Esophagus muscularis mucosa (tissue), 4 donors: ENCODE measurements at regions not wholly inside any gene's neighbourhood (a gene's known extent, or its start where the extent isn't known, plus 50 kb on each side); places are given as distances from the start of the nearest gene placed in this dataset.
"Not testable (repeated sequence)": the region's sequence is repeated elsewhere in the genome, so short reads cannot be mapped to it uniquely, and the experiment has no call there.

Source experiments
- DNase-seq: peaks from one replicate; pipeline ENCODE4 v3.0.0-alpha.2; 2017; ENCODE audit errors: extremely low spot score
- H3K27ac ChIP-seq, 4 donors: fragments of 200-600 bp; sonication (generic); replicated peaks in 1 of 4; 1 replicate in 3 of 4; 2 replicates in 1 of 4; pipeline ENCODE4 v1.5.1; 2016 to 2019; ENCODE audit warnings: mild to moderate bottlenecking in 1 of 4
- H3K27me3 ChIP-seq, 4 donors: fragments of 200-600 bp; sonication (generic); one replicate each; pipeline versions ENCODE4 v1.5.1 to v1.6.0; 2016 to 2019
- H3K36me3 ChIP-seq, 4 donors: fragments of 200-600 bp; sonication (generic); one replicate each; pipeline ENCODE4 v1.5.1; 2016 to 2019
- H3K4me1 ChIP-seq, 4 donors: fragments of 200-600 bp; sonication (generic); one replicate each; pipeline ENCODE4 v1.5.1; 2016 to 2019
- H3K4me3 ChIP-seq, 4 donors: fragments of 200-600 bp; sonication (generic); 1 replicate in 2 of 4; 2 replicates in 2 of 4; pipeline ENCODE4 v1.5.1; 2016 to 2019; ENCODE audit warnings: mild to moderate bottlenecking in 4 of 4, moderate library complexity in 1 of 4
- H3K9me3 ChIP-seq, 4 donors: fragments of 200-600 bp; sonication (generic); 1 replicate in 3 of 4; 2 replicates in 1 of 4; pipeline ENCODE4 v1.5.1; 2016 to 2019
- EP300 ChIP-seq: sonication (generic); formaldehyde crosslinking; IDR thresholded peaks from one replicate; pipeline ENCODE4 v1.6.1; 2017; ENCODE audit warnings: antibody characterized with exemption
- POLR2A ChIP-seq: fragments of 450-650 bp; IDR thresholded peaks from one replicate; pipeline ENCODE4 v1.6.1; 2017; ENCODE audit warnings: antibody characterized with exemption, moderate library complexity, mild to moderate bottlenecking, low read depth
- POLR2AphosphoS5 ChIP-seq, 2 donors: sonication (generic); formaldehyde crosslinking; IDR thresholded peaks; one replicate each; pipeline ENCODE4 v1.6.1; 2017; ENCODE audit warnings: antibody characterized with exemption in 2 of 2
- WGBS: methylation state at CpG from one replicate; pipeline ENCODE4 v1.1.5; 2018; 5-methylcytosine and 5-hydroxymethylcytosine counted together
- intact Hi-C: fragments of 100-400 bp; cut with DNase I; formaldehyde crosslinking; loops from one replicate; pipeline ENCODE4 v1.15.1; 2023
- TF ChIP-seq, protein P1 (sequence below), 3 experiments: fragments of 200-600 bp in 2 of 3; fragments of 450-650 bp in 1 of 3; sonication (generic) in 2 of 3; IDR thresholded peaks; one replicate each; pipeline ENCODE4 v1.5.1; 2017 to 2019; ENCODE audit warnings: antibody characterized with exemption in 3 of 3, mild to moderate bottlenecking in 2 of 3, moderate library complexity in 1 of 3

GRCh38 chr10:8337332-8337651 lies 282.8 kb downstream of the GATA3 start:
- no peak overlapping the region for H3K27ac ChIP-seq
- H3K27me3 ChIP-seq, result peaks cover 0 to 40% (median under 1%) of the 10 kb centered on the region in 4 donors
- no peaks in the 10 kb centered on the region for H3K9me3 ChIP-seq
- DNase-seq, result no peak
- TF ChIP-seq, protein P1, sequence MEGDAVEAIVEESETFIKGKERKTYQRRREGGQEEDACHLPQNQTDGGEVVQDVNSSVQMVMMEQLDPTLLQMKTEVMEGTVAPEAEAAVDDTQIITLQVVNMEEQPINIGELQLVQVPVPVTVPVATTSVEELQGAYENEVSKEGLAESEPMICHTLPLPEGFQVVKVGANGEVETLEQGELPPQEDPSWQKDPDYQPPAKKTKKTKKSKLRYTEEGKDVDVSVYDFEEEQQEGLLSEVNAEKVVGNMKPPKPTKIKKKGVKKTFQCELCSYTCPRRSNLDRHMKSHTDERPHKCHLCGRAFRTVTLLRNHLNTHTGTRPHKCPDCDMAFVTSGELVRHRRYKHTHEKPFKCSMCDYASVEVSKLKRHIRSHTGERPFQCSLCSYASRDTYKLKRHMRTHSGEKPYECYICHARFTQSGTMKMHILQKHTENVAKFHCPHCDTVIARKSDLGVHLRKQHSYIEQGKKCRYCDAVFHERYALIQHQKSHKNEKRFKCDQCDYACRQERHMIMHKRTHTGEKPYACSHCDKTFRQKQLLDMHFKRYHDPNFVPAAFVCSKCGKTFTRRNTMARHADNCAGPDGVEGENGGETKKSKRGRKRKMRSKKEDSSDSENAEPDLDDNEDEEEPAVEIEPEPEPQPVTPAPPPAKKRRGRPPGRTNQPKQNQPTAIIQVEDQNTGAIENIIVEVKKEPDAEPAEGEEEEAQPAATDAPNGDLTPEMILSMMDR (IDR thresholded peaks at IDR 0.05), result no peak
- TF ChIP-seq POLR2AphosphoS5 (IDR thresholded peaks at IDR 0.05), result no peak
- no peak for TF ChIP-seq POLR2A
- no peak for TF ChIP-seq EP300
- intact Hi-C loops, result no loop called here
- peaks cover 4 to 6% (median 6%) of the 10 kb centered on the region in 4 donors for H3K4me1 ChIP-seq
- no peaks in the 10 kb centered on the region for H3K36me3 ChIP-seq
- WGBS, result 67% methylated on average over 5 of the region's 5 CpGs
- no peak overlapping the region for H3K4me3 ChIP-seq

- intact Hi-C loops, result no loop called here
- no peak overlapping the region for H3K4me3 ChIP-seq
- H3K27ac ChIP-seq, result no peak overlapping the region
- TF ChIP-seq POLR2A, result no peak
- TF ChIP-seq EP300, result no peak
- TF ChIP-seq, protein P1 (IDR thresholded peaks at IDR 0.05), result no peak
- TF ChIP-seq POLR2AphosphoS5 (IDR thresholded peaks at IDR 0.05), result no peak
- no peaks in the 10 kb centered on the region for H3K9me3 ChIP-seq
- no peaks in the 10 kb centered on the region for H3K36me3 ChIP-seq
- H3K27me3 ChIP-seq, result peaks cover 0 to 33% (median 1%) of the 10 kb centered on the region in 4 donors
- DNase-seq, result no peak
- 85% methylated on average over 4 of the region's 4 CpGs for WGBS
- H3K4me1 ChIP-seq, result no peaks in the 10 kb centered on the region
These were observed 283.8 kb downstream of the GATA3 start for GRCh38 chr10:8338177-8338766.

DNA sequence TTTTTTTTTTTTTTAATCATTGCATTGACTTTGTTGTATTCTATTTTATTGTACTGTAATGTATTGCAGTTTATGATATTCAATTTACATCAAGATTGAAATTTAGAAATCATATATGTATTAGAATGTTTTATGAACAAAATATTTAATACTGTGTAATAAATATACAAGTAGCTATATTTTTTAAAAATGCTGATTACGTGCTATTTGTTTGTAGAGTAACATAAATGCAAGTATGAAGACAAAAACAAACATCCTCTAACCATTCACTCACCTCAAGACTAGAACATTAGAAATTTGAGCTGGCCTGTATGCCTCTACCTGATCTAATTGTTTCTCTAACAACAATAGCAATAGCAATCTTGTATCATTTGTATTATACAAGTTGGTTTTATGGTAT lies 290.3 kb downstream of the GATA3 start:
- TF ChIP-seq POLR2AphosphoS5 (IDR thresholded peaks at IDR 0.05) (no peak), POLR2A (no peak), EP300 (no peak)
- TF ChIP-seq, protein P1 (IDR thresholded peaks at IDR 0.05), result no peak
- intact Hi-C loops, result no loop called here
- no peaks in the 10 kb centered on the region for H3K36me3 ChIP-seq
- no peaks in the 10 kb centered on the region for H3K9me3 ChIP-seq
- H3K27me3 ChIP-seq, result peaks cover 0 to 26% (median 1%) of the 10 kb centered on the region in 4 donors
- 89% methylated on average over 1 of the region's 1 CpG for WGBS
- H3K4me1 ChIP-seq, result no peaks in the 10 kb centered on the region
- DNase-seq, result no peak
- H3K27ac ChIP-seq, result no peak overlapping the region
- no peak overlapping the region for H3K4me3 ChIP-seq

GRCh38 chr10:8346861-8347260 lies 292.4 kb downstream of the GATA3 start:
- 40% methylated on average over 1 of the region's 1 CpG for WGBS
- TF ChIP-seq, protein P1 (IDR thresholded peaks at IDR 0.05), result no peak
- TF ChIP-seq POLR2A (no peak), EP300 (no peak), POLR2AphosphoS5 (IDR thresholded peaks at IDR 0.05) (no peak)
- H3K36me3 ChIP-seq, result no peaks in the 10 kb centered on the region
- H3K9me3 ChIP-seq, result no peaks in the 10 kb centered on the region
- peaks cover 0 to 38% (median 1%) of the 10 kb centered on the region in 4 donors for H3K27me3 ChIP-seq
- H3K27ac ChIP-seq, result no peak overlapping the region
- intact Hi-C loops, result no loop called here
- no peaks in the 10 kb centered on the region for H3K4me1 ChIP-seq
- no peak for DNase-seq
- no peak overlapping the region for H3K4me3 ChIP-seq

- H3K4me3 ChIP-seq, intact Hi-C loops, H3K4me1 ChIP-seq, H3K36me3 ChIP-seq, DNase-seq, H3K9me3 ChIP-seq, H3K27ac ChIP-seq: not testable (repeated sequence)
- 89% methylated on average over 4 of the region's 4 CpGs for WGBS
- H3K27me3 ChIP-seq, result peaks cover 0 to 38% (median 0%) of the 10 kb centered on the region in 4 donors
These were observed 293.1 kb downstream of the GATA3 start for GRCh38 chr10:8347614-8348013.
